BE2C (cell line): ENCODE measurements at regions not wholly inside any gene's neighbourhood (a gene's known extent, or its start where the extent isn't known, plus 50 kb on each side); places are given as distances from the start of the nearest gene placed in this dataset.

Experiments used
- DNase-seq: peaks from one replicate; pipeline ENCODE4 v3.0.0-alpha.2; 2020
- H3K27me3 ChIP-seq: fragments of 250-450 bp; sonication (Bioruptor Pico); 2 replicates; pipeline ENCODE4 v1.5.1; 2020; ENCODE audit warnings: mild to moderate bottlenecking
- H3K36me3 ChIP-seq: fragments of 250-450 bp; sonication (Bioruptor Pico); 2 replicates; pipeline ENCODE4 v1.5.1; 2020; ENCODE audit warnings: mild to moderate bottlenecking
- H3K4me1 ChIP-seq: fragments of 250-450 bp; sonication (Bioruptor Pico); 2 replicates; pipeline ENCODE4 v1.5.1; 2020
- H3K4me3 ChIP-seq: 2 replicates; pipeline ENCODE4 v1.5.1; 2011; ENCODE audit warnings: low read depth, low read length
- H3K9me3 ChIP-seq: fragments of 250-450 bp; sonication (Bioruptor Pico); 2 replicates; pipeline ENCODE4 v1.5.1; 2020
- CTCF ChIP-seq: IDR thresholded peaks from 2 replicates; pipeline ENCODE4 v1.5.1; 2012; ENCODE audit warnings: mild to moderate bottlenecking, low read depth, low read length

DNA sequence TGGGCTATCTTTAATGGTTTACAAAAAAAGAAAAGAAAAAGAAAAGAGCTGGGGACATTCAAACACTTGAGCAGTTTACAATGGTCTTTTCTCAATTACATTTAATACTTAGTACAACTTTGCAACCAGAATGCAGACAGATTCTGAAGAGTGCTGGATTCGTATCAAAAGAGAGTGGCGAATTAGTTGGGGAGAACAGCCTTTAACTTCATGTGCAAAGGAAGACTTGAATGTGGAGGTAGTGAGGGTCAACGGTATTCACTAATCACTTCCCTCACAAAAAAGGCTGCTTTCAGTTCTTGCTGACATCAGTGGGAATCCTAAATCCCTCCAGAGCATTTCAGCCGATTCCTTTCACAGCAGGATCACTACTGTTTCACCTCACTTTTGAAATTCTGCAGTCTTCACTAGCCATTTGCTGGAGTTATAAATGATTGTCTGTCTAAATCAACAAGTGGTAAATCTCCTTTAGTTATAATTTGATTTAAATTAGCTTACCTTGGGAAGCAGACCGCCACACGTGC is 323.0 kb upstream of the SEMA6D start:
- Histone ChIP-seq H3K4me1 (peaks cover 7% of the 10 kb centered on the region; the same call in 1 of the 2 replicates), H3K9me3 (no peaks in the 10 kb centered on the region), H3K27me3 (no peaks in the 10 kb centered on the region), H3K36me3 (no peaks in the 10 kb centered on the region), H3K4me3 (no peak overlapping the region)
- no peak for DNase-seq
- TF ChIP-seq CTCF, result no peak

- Histone ChIP-seq H3K4me1 (peaks cover 7% of the 10 kb centered on the region; the same call in 1 of the 2 replicates), H3K27me3 (no peaks in the 10 kb centered on the region), H3K4me3 (no peak overlapping the region), H3K36me3 (no peaks in the 10 kb centered on the region), H3K9me3 (no peaks in the 10 kb centered on the region)
- TF ChIP-seq CTCF, result no peak
- no peak for DNase-seq
Measured at GRCh38 chr15:47395076-47395475, 322.2 kb upstream of the SEMA6D start.

- Histone ChIP-seq H3K9me3 (no peaks in the 10 kb centered on the region), H3K36me3 (no peaks in the 10 kb centered on the region), H3K4me1 (peaks cover 7% of the 10 kb centered on the region; the same call in 1 of the 2 replicates), H3K27me3 (no peaks in the 10 kb centered on the region), H3K4me3 (no peak overlapping the region)
- DNase-seq, result no peak
- TF ChIP-seq CTCF, result no peak
Measured at GRCh38 chr15:47397655-47398054, 319.6 kb upstream of the SEMA6D start.

GRCh38 chr15:47398132-47398531 is 319.2 kb upstream of the SEMA6D start:
- H3K4me1 ChIP-seq, result peaks cover 7% of the 10 kb centered on the region; the same call in 1 of the 2 replicates
- no peak for DNase-seq
- H3K36me3 ChIP-seq, result no peaks in the 10 kb centered on the region
- H3K4me3 ChIP-seq, result no peak overlapping the region
- H3K27me3 ChIP-seq, result no peaks in the 10 kb centered on the region
- TF ChIP-seq CTCF, result no peak
- no peaks in the 10 kb centered on the region for H3K9me3 ChIP-seq

DNA sequence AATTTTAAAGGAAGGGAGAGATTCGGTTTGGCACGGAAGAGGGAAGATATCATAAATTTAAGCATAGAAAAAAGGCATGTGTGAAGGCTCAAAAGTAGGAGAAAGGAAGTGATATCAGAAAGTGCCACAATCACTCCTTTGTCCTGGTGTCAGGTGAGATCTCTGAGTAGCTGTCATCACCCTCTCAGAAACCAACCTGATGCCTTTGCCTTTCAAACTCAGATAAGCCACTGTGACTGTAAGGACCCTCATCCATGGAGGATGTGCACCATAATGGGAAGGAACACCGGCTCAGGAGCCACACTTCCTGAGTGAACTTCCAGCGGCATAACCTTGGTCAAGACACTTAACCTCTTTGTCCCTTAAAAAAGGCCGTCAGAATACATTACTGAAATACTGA is 318.7 kb upstream of the SEMA6D start:
- H3K4me3 ChIP-seq, result no peak overlapping the region
- no peaks in the 10 kb centered on the region for H3K27me3 ChIP-seq
- H3K4me1 ChIP-seq, result peaks cover 7% of the 10 kb centered on the region; the same call in 1 of the 2 replicates
- TF ChIP-seq CTCF, result no peak
- no peak for DNase-seq
- no peaks in the 10 kb centered on the region for H3K36me3 ChIP-seq
- H3K9me3 ChIP-seq, result no peaks in the 10 kb centered on the region

GRCh38 chr15:47399100-47399499 is 318.2 kb upstream of the SEMA6D start:
- no peaks in the 10 kb centered on the region for H3K36me3 ChIP-seq
- no peaks in the 10 kb centered on the region for H3K9me3 ChIP-seq
- TF ChIP-seq CTCF, result no peak
- peaks cover 7% of the 10 kb centered on the region; the same call in 1 of the 2 replicates for H3K4me1 ChIP-seq
- H3K4me3 ChIP-seq, result no peak overlapping the region
- H3K27me3 ChIP-seq, result no peaks in the 10 kb centered on the region
- DNase-seq, result no peak
